GM21786 (cell line): ENCODE measurements at regions not wholly inside any gene's neighbourhood (a gene's known extent, or its start where the extent isn't known, plus 50 kb on each side); places are given as distances from the start of the nearest gene placed in this dataset.
"Not testable (repeated sequence)": the region's sequence is repeated elsewhere in the genome, so short reads cannot be mapped to it uniquely, and the experiment has no call there.

ENCODE experiments used
- ATAC-seq: cut with Tn5 transposase; IDR thresholded peaks from one replicate; pipeline ENCODE4 v1.9.1; 2021; ENCODE audit not compliant: unreplicated experiment

GRCh38 chr2:19207452-19207851 lies 151.0 kb downstream of the OSR1 start:
- ATAC-seq = no peak

GRCh38 chr2:19205983-19206533 lies 152.4 kb downstream of the OSR1 start:
- ATAC-seq = no peak

- no peak for ATAC-seq
Observed at GRCh38 chr2:19203866-19204265, 154.6 kb downstream of the OSR1 start.

DNA sequence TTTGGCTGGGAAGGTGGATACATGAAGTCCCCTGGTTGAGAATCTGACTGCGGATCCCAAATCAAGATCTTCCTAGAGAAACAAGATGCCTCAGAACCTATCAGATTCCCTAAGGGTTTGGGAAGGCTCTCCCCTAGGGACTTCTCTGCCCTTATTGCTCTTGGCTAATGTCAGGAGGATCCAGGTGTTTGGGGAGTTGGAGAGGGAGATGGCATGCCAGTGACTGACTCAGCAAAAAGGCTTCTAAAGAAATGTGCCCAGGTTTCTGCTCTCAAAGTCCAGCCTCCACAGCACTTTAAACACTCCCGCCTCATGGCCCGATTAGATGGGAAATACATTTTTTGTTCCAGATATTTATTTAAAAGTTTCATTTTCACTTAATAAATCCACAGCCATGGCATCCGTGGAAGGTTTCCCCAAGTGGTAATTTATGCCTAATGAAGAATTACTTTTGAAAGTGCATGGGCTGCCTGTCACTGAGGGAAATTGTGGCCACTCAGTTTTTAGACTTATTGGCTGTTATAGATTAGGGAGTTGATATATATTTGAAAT lies 156.4 kb downstream of the OSR1 start:
- ATAC-seq = no peak

GRCh38 chr2:19198381-19198780 lies 160.0 kb downstream of the OSR1 start:
- no peak for ATAC-seq

GRCh38 chr2:19195661-19196060 lies 162.8 kb downstream of the OSR1 start:
- ATAC-seq = no peak

DNA sequence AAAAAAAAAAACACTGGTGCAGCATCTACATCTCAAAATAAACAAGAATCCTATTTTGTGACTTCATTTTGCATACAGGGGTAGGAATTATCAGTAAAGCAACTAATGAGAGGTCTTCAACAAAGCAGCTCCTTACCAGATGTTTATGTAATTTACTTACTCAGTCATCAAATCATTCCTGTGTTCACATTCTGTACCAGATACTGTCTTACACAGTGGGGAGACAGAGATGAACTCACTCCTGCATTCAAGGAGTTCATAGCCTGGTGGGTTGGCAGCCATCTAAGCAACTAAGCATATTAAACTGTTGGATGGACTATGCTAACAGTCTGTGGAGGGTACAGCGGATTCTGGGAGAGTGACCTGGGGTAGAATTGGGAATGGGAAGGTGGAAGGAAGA lies 169.0 kb downstream of the OSR1 start:
- ATAC-seq = no peak

- no peak for ATAC-seq
Observed at GRCh38 chr2:19187323-19188020, 171.0 kb downstream of the OSR1 start.

DNA sequence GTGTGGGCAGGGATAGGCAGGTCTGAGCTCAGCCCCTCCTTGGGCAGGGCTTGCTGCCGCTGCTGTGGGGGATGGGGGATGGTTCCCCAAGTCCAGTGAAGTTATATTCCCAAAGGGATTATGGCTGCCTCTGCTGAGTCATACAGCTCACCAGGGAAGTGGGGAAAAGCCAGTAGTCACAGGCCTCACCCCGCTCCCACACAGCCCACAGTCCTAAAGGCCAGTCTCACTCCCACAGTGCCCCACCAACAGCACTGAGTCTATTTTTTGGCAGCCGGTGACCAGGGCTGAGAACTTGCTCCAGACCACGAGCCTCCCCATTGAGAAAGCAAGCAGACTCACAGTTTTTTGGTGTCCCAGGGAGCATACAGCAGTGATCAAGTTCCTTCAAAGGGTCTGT lies 173.3 kb downstream of the OSR1 start:
- no peak for ATAC-seq

DNA sequence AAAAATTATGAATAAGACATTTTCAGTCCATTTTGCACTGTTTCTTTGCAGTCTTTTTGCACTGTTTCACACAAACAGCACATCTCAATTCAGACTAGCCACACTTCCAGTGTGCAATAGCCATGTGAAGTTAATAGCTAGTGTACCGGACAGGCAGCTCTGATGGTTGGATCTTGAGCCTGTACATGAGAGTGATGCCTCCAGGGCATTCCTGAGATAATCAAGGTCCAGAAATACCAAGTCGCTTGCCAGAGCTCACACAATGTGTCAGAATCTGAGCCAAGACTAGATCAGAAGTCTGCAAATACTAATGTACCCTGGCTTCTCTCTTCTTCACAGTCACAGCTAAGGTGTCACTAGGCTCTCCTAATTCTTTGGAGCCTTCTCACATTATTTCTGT lies 180.2 kb downstream of the OSR1 start:
- no peak for ATAC-seq

DNA sequence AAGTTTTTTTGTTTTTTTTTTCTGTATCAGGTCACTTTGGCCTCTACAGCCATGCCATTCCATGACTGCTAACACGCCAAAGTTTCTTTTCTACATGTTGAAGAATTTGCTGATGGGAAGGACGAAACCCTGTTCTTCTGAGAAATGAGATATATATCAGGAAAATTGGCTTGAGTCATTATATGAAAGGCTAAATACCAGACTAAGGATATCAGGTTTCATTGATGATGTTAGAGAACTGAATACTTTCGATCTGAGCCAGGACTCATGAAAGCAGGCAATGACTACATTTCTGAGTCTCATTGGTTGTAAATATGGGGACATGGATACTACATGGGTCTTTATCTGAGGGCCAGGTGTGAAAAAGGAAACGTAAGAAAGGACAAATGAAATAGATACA lies 181.4 kb downstream of the OSR1 start:
- ATAC-seq = no peak

- no peak for ATAC-seq
Observed at GRCh38 chr2:19176172-19176852, 182.1 kb downstream of the OSR1 start.

DNA sequence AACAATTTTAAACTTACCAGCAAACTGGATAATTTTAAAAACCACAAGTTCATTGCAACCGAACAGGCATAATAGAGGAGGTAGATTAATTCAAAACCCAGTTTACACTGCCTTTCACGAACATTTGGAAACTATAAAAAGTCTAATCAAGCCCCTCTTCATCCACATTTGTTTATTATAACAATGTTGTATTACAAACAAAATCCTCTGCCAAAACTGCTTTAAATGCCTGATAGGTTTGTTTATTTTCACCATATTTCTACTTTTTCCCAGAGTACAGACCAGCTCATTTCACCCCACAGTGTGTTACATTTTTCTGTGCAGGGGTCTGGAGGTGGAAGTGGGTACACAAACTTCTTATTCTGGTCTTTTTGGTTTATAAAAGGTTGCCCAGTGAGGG lies 184.2 kb downstream of the OSR1 start:
- no peak for ATAC-seq

DNA sequence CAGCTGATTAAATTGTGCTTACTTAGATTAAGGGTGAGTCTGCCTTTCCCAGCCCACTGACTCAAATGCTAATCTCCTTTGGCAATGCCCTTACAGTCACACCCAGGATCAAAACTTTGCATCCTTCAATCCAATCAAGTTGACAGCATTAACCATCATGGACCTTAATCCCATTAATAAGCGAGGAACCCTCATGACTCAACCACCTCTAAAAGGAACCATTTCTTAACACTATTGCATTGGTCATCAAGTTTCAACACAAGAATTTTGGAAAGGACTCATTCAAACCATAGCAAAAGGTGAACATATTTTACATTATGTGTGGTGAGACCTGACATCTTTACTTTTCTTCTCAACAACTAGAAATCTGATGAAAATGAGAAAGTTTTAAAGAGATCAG lies 187.0 kb downstream of the OSR1 start:
- no peak for ATAC-seq

DNA sequence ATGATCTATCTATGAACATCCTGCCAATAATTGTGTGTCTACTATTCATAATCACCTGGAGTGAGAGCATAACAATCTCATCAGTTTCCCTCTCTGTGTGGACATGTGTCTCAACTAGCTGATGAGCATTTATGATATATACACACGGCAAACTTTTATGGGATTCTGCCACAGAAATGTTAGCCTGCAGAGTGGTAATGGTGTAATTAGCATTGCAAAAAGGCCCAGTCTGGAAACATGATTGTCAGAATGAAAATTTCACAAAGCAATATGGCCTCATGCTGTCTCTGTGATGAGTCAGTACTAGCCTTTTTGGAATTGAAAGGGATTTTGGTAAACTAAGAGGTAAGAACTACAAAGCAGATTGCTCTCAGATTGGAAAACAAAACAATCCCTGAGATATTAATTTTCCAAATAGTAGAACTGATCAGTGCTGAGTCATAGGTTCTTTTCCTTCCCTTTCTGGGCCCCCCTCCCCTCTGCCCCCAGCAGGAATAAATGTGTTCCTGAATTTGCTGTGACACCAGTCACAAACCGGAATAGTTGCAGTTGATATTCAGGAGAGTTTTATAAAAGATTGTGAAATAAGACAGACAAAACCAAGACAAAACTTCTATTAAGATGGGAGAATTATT lies 189.2 kb downstream of the OSR1 start:
- no peak for ATAC-seq

- ATAC-seq = not testable (repeated sequence)
Observed at GRCh38 chr2:19164099-19164498, 194.3 kb downstream of the OSR1 start.

GRCh38 chr2:19158896-19159295 lies 199.5 kb downstream of the OSR1 start:
- ATAC-seq = no peak

GRCh38 chr2:19158211-19158610 lies 200.2 kb downstream of the OSR1 start:
- no peak for ATAC-seq

GRCh38 chr2:19156646-19157045 lies 201.8 kb downstream of the OSR1 start:
- ATAC-seq = no peak

GRCh38 chr2:19150726-19151125 lies 207.7 kb downstream of the OSR1 start:
- no peak for ATAC-seq

- ATAC-seq = no peak
Observed at GRCh38 chr2:19146867-19147266, 211.6 kb downstream of the OSR1 start.
